ENCODE measurements at regions not wholly inside any gene's neighbourhood (a gene's known extent, or its start where the extent isn't known, plus 50 kb on each side); places are given as distances from the start of the nearest gene placed in this dataset.

GRCh38 chrX:129099207-129099606 is 424.1 kb downstream of the SMARCA1 start:
- Histone ChIP-seq H3K4me3 (ENCODE audit: low read length) (no peak overlapping the region), H4K20me1 (ENCODE audit: insufficient read depth) (no peaks in the 10 kb centered on the region), H3K27me3 (ENCODE audit: insufficient read depth, low read depth, low read length) (no peaks in the 10 kb centered on the region), H3F3A (ENCODE audit: insufficient read depth, low read length, poor library complexity, severe bottlenecking) (no peaks in the 10 kb centered on the region), H3K4me2 (ENCODE audit: low read length) (no peak overlapping the region), H3K27ac (ENCODE audit: low read length) (no peak overlapping the region), H3K36me3 (ENCODE audit: insufficient read depth, low read length) (no peaks in the 10 kb centered on the region), H3K9me2 (ENCODE audit: insufficient read depth, low read length) (no peaks in the 10 kb centered on the region), H3K9me3 (ENCODE audit: low read length) (no peaks in the 10 kb centered on the region), H3K79me2 (replicated peaks; ENCODE audit: insufficient read depth, low read length) (no peaks in the 10 kb centered on the region), H3K9ac (ENCODE audit: low read length) (no peak overlapping the region), H2AFZ (ENCODE audit: low read depth, low read length) (no peak overlapping the region)
- no peak for TF ChIP-seq CTCF (IDR thresholded peaks at IDR 0.05; ENCODE audit: poor library complexity, severe bottlenecking)
- no peak for TF ChIP-seq EZH2 (IDR thresholded peaks at IDR 0.05; ENCODE audit: borderline replicate concordance, insufficient read depth, low read length, poor library complexity, severe bottlenecking)
- TF ChIP-seq TAF1 (IDR thresholded peaks at IDR 0.05; ENCODE audit: low read depth): no peak
- TF ChIP-seq REST (IDR thresholded peaks at IDR 0.05; ENCODE audit: borderline replicate concordance): no peak
- TF ChIP-seq SMC3 (conservative IDR thresholded peaks at IDR 0.05; ENCODE audit: poor library complexity): no peak
- TF ChIP-seq POLR2AphosphoS5 (IDR thresholded peaks at IDR 0.05): no peak

GRCh38 chrX:129097668-129098067 is 425.6 kb downstream of the SMARCA1 start:
- Histone ChIP-seq H3K4me2 (ENCODE audit: low read length) (no peak overlapping the region), H3K9ac (ENCODE audit: low read length) (no peak overlapping the region), H3K36me3 (ENCODE audit: insufficient read depth, low read length) (no peaks in the 10 kb centered on the region), H3K79me2 (replicated peaks; ENCODE audit: insufficient read depth, low read length) (no peaks in the 10 kb centered on the region), H3F3A (ENCODE audit: insufficient read depth, low read length, poor library complexity, severe bottlenecking) (no peaks in the 10 kb centered on the region), H3K27me3 (ENCODE audit: insufficient read depth, low read depth, low read length) (no peaks in the 10 kb centered on the region), H3K4me3 (ENCODE audit: low read length) (no peak overlapping the region), H2AFZ (ENCODE audit: low read depth, low read length) (no peak overlapping the region), H3K9me3 (ENCODE audit: low read length) (no peaks in the 10 kb centered on the region), H4K20me1 (ENCODE audit: insufficient read depth) (no peaks in the 10 kb centered on the region), H3K9me2 (ENCODE audit: insufficient read depth, low read length) (no peaks in the 10 kb centered on the region), H3K27ac (ENCODE audit: low read length) (no peak overlapping the region)
- TF ChIP-seq RAD21 (conservative IDR thresholded peaks at IDR 0.05): no peak
- TF ChIP-seq TAF1 (IDR thresholded peaks at IDR 0.05; ENCODE audit: low read depth): no peak
- TF ChIP-seq POLR2AphosphoS5 (IDR thresholded peaks at IDR 0.05): no peak
- no peak for TF ChIP-seq CTCF (IDR thresholded peaks at IDR 0.05; ENCODE audit: poor library complexity, severe bottlenecking)
- TF ChIP-seq EP300 (conservative IDR thresholded peaks at IDR 0.05; ENCODE audit: poor library complexity, severe bottlenecking): no peak
- no peak for TF ChIP-seq MXI1 (conservative IDR thresholded peaks at IDR 0.05; ENCODE audit: poor library complexity, severe bottlenecking)
- no peak for TF ChIP-seq REST (IDR thresholded peaks at IDR 0.05; ENCODE audit: borderline replicate concordance)
- no peak for TF ChIP-seq EZH2 (IDR thresholded peaks at IDR 0.05; ENCODE audit: borderline replicate concordance, insufficient read depth, low read length, poor library complexity, severe bottlenecking)
- TF ChIP-seq SMC3 (conservative IDR thresholded peaks at IDR 0.05; ENCODE audit: poor library complexity): no peak
